PC-3 (cell line): ENCODE measurements at regions not wholly inside any gene's neighbourhood (a gene's known extent, or its start where the extent isn't known, plus 50 kb on each side); places are given as distances from the start of the nearest gene placed in this dataset.

Experiments
- CTCF ChIP-seq: fragments of 300-600 bp; sonication (generic); conservative IDR thresholded peaks from 2 replicates; pipeline ENCODE4 v1.5.1; 2017; ENCODE audit warnings: antibody characterized with exemption, low read depth, mild to moderate bottlenecking, low read length
- EZH2 ChIP-seq: fragments of 300-600 bp; sonication (generic); IDR thresholded peaks from one replicate; pipeline ENCODE4 v1.6.1; 2017; ENCODE audit warnings: antibody characterized with exemption, mild to moderate bottlenecking, low read length; ENCODE audit not compliant: unreplicated experiment

GRCh38 chr7:80286611-80287010 lies 152.0 kb downstream of the GNAI1 start:
- TF ChIP-seq CTCF (no peak), EZH2 (no peak)
